ENCODE measurements at regions not wholly inside any gene's neighbourhood (a gene's known extent, or its start where the extent isn't known, plus 50 kb on each side); places are given as distances from the start of the nearest gene placed in this dataset.
A peak's percentile ranks its signal among the peaks of the same experiment; 100 is the strongest.
"Not testable (repeated sequence)": the region's sequence is repeated elsewhere in the genome, so short reads cannot be mapped to it uniquely, and the experiment has no call there.

GRCh38 chr5:57069115-57069835 lies 104.6 kb upstream of the GPBP1 start:
- DNase-seq, result no peak

GRCh38 chr5:57072218-57072892 lies 101.5 kb upstream of the GPBP1 start:
- DNase-seq, result no peak

DNA sequence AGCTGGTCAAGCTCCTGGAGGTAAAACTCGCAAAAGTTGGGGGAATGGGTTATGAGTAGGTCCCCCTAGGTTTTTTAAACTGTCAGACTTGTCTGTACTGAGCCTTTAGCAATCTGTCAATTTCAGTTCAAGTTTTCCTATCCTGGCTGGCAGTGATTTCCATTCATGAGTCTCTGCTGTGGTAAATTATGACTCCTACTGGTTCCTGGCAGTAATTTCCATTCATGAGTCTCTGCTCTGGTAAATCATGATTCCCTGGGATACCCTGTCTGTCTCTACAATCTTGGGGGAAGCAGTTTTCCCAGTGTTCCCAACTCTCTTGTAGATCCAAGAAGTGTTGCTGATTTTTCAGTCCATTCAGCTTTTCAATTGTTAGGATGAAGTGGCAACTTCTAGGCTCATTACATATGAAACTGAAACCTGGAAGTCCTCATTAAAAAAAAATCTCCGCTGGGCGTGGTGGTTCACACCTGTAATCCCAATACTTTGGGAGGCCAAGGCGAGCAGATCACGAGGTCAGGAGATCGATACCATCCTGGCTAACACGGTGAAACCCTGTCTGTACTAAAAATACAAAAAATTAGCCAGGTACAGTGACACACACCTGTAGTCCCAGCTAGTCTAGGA lies 91.3 kb upstream of the GPBP1 start:
- no peak for DNase-seq

DNA sequence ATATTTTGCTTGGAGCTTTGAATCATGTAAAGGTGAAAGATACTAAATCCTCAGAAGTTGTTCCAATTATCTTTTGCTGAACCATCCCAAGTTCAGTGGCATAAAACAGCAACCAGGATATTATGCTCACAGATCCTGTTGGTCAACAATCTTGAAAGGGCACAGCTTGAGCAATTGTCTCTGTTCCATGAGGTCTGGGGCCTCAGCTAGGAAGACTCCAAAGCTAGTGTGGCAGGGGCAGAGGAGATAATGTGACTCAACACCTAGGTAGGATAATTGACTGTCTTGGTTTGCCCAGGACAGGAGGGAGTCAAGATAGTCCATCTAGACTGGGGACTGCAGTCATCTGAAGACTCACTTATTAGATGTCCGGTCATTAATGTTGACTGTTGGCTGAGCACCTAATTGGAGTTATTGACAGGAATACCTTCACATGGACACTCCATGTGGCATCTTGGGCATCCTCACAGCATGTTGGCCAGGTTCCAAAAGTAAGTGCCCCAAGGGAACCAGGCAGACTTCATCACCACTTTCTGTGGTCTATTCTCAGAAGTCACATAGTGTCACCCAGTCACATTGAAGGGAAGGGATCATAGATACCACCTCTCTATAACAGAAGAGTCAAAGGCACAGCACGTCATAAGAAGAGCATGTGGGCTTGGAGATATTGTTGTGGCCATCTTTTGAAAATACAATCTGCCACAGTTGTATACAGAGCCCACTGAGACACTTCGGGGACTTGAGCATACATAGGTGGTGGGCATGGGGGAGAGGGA lies 88.4 kb upstream of the GPBP1 start:
- no peak for DNase-seq

- DNase-seq, result not testable (repeated sequence)
Observed at GRCh38 chr5:57087947-57088346, 85.9 kb upstream of the GPBP1 start.

GRCh38 chr5:57094753-57095683 lies 78.8 kb upstream of the GPBP1 start:
- DNase-seq, result no peak

- no peak for DNase-seq
Observed at GRCh38 chr5:57097526-57097925, 76.3 kb upstream of the GPBP1 start.

- DNase-seq, result no peak
Observed at GRCh38 chr5:57102189-57102904, 71.5 kb upstream of the GPBP1 start.

- no peak for DNase-seq
Observed at GRCh38 chr5:57102905-57103255, 71.0 kb upstream of the GPBP1 start.

GRCh38 chr5:57103317-57103907 lies 70.4 kb upstream of the GPBP1 start:
- DNase-seq, result no peak

- DNase-seq, result no peak
Observed at GRCh38 chr5:57106661-57107060, 67.2 kb upstream of the GPBP1 start.

- no peak for DNase-seq
Observed at GRCh38 chr5:57111993-57112392, 61.9 kb upstream of the GPBP1 start.

DNA sequence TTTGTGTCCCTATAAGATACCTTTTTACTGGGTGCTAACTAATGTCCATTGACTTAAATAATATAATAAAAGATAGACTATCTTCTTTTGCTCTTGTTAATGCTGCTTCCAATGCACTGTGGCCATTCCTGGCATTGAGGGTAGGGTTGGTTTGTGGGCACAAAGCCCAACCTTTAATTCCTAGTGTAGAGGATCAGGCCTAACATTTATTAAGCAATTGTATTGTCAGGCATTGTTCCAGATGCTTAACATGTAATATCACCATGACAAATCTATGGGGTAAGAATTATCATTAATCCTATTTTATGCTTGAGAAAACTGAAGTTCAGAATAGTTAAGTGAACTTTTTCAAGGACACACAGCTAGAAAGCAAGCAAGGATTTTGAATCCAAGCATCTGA lies 60.4 kb upstream of the GPBP1 start:
- DNase-seq, result no peak

- DNase-seq, result peak; percentile 67
Observed at GRCh38 chr5:57117596-57117995, 56.3 kb upstream of the GPBP1 start.

DNA sequence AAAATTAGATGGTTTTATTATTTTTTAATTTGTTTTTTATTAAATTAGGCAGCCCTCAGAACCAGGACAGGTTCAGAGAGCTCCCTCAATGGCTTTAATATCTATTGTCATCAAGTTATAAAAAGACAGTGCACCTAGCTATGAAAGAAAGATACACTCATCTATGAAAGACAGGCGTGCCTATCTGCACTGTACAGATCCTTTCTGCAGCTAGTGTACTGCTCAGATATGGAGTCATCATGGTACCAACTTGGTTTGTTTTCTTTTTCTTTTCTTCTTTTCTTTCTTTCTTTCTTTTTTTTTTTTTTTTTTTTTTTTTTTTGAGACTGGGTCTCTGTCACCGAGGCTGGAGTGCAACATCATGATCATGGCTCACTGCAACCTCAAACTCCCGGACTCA lies 54.8 kb upstream of the GPBP1 start:
- DNase-seq, result no peak

DNA sequence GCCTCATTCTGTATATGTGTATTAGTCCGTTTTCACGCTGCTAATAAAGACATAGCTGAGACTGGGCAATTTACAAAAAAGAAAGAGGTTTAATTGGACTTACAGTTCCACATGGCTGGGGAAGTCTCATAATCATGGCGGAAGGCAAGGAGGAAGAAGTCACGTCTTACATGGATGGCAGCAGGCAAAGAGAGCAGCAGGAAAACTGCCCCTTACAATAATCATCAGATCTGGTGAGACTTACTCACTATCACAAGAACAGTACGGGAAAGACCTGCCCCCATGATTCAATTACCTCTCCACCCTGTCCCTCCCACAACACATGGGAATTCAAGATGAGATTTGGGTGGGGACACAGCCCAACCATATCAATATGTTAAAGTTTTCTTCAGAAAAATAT lies 49.8 kb upstream of the GPBP1 start:
- DNase-seq, result no peak

All from activated CD4-positive, alpha-beta T cell treated with anti-CD3 and anti-CD28 coated beads, Interleukin-2, Interleukin-6, amounts not matched to agents 100 ng/mL and 50 ng/mL, durations not matched to agents 16 hours and 8 hours (primary cell).